Prostate gland (tissue), 2 donors: ENCODE measurements at regions not wholly inside any gene's neighbourhood (a gene's known extent, or its start where the extent isn't known, plus 50 kb on each side); places are given as distances from the start of the nearest gene placed in this dataset.

Source experiments
- DNase-seq: peaks from one replicate; pipeline ENCODE4 v3.0.0-alpha.2; 2019; ENCODE audit warnings: low spot score
- H3K27ac ChIP-seq, 2 donors: fragments of 200-600 bp; sonication (generic); 2 replicates each; pipeline ENCODE4 v1.5.1; 2017 to 2019
- H3K27me3 ChIP-seq: fragments of 200-600 bp; sonication (generic); replicated peaks from 2 replicates; pipeline ENCODE4 v1.5.1; 2019; ENCODE audit not compliant: insufficient read depth
- H3K36me3 ChIP-seq, 2 donors: fragments of 200-600 bp; sonication (generic); 1 replicate in 1 of 2; 2 replicates in 1 of 2; pipeline versions ENCODE4 v1.5.1 to v1.8.1; 2017 to 2019
- H3K4me1 ChIP-seq: fragments of 200-600 bp; sonication (generic); replicated peaks from 2 replicates; pipeline ENCODE4 v1.5.1; 2019
- H3K4me3 ChIP-seq, 2 donors: fragments of 200-600 bp; sonication (generic); 2 replicates each; pipeline ENCODE4 v1.5.1; 2017 to 2019
- H3K9me3 ChIP-seq: fragments of 200-600 bp; sonication (generic); 2 replicates; pipeline ENCODE4 v1.5.1; 2017
- POLR2A ChIP-seq: fragments of 450-650 bp; IDR thresholded peaks from one replicate; pipeline ENCODE4 v1.6.1; 2016; ENCODE audit warnings: antibody characterized with exemption, mild to moderate bottlenecking
- POLR2AphosphoS5 ChIP-seq: sonication (generic); formaldehyde crosslinking; IDR thresholded peaks from one replicate; pipeline ENCODE4 v1.6.1; 2017; ENCODE audit warnings: antibody characterized with exemption
- WGBS: methylation state at CpG from one replicate; pipeline ENCODE4 v1.1.5; 2018; 5-methylcytosine and 5-hydroxymethylcytosine counted together
- intact Hi-C: fragments of 100-400 bp; cut with DNase I; formaldehyde crosslinking; loops from one replicate; pipeline ENCODE4 v1.14.2; 2022
- TF ChIP-seq, protein P1 (sequence below), 4 experiments: fragments of 200-600 bp in 2 of 4; fragments of 450-650 bp in 2 of 4; sonication (generic) in 2 of 4; IDR thresholded peaks; 1 replicate in 3 of 4; 2 replicates in 1 of 4; pipeline ENCODE4 v1.5.1; 2016 to 2019; ENCODE audit warnings: antibody characterized with exemption in 4 of 4, mild to moderate bottlenecking in 2 of 4, moderate library complexity in 2 of 4

DNA sequence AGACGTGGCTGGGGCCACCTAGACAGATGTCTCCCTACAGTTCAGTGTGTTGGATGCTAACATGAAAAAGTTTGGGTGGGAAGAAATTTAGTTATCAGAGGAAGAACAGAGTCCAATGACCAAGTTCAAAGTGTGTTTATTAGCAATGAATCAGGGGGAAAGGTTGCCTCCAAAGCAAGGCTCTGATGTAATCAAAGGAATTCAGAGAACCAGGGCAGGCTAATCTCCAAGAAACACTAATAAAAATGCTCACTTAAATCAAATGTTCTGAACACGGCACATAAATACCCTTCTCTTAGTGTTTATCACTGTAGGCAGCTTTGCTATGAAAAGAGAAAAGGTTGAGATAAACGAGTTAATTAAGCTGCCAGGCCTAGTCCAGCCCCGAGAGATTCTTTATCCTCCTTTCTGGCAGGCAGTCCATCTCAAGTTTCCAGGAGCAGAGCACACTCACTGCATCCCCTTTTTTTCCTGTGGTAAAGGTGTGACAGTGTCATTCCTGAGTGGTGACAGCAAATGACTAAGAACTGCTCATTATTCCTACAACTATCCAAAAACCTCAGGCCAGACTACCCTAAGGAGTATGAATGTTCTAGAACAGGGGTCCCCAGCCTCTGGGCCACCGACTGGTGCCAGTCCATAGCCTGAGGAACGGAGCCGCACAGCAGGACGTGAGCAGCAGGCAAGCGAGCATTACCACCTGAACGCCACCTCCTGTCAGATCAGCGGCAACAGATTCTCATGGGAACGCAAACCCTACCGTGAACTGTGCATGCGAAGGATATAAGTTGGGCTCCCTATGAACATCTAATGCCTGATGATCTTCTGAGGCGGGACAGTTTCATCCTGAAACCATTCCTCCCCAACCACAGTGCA, 66.9 kb upstream of the FHIP2A start:
- no peaks in the 10 kb centered on the region for H3K27me3 ChIP-seq
- no peaks in the 10 kb centered on the region for H3K9me3 ChIP-seq
- no peak overlapping the region for H3K27ac ChIP-seq
- H3K4me3 ChIP-seq: no peak overlapping the region
- 62% methylated on average over 15 of the region's 15 CpGs for WGBS
- H3K4me1 ChIP-seq: no peaks in the 10 kb centered on the region
- intact Hi-C loops: no loop called here
- no peaks in the 10 kb centered on the region for H3K36me3 ChIP-seq
- peak; percentile 64 for TF ChIP-seq POLR2AphosphoS5
- TF ChIP-seq POLR2A: no peak
- no peak for DNase-seq

DNA sequence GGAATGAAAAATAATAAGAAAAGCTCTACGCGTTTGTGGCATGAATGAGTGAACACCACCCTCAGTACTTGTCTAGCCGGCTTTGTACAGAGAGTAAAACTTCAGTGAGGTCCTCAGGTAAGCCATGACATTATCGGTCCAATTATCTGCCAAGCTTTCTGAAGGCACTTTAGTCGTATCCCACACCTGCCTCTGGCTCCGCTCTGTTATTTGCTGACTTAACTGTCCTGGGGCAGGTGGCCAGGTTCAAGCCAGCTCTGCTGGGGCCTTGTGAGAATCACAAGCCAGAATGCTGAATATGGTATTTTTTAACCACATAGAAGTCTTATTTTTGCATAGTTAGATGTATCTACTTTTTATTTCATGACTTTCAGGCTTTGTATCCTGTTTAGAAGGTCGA, 66.0 kb upstream of the FHIP2A start:
- H3K4me3 ChIP-seq: no peak overlapping the region
- TF ChIP-seq POLR2AphosphoS5: no peak
- TF ChIP-seq, protein P1, sequence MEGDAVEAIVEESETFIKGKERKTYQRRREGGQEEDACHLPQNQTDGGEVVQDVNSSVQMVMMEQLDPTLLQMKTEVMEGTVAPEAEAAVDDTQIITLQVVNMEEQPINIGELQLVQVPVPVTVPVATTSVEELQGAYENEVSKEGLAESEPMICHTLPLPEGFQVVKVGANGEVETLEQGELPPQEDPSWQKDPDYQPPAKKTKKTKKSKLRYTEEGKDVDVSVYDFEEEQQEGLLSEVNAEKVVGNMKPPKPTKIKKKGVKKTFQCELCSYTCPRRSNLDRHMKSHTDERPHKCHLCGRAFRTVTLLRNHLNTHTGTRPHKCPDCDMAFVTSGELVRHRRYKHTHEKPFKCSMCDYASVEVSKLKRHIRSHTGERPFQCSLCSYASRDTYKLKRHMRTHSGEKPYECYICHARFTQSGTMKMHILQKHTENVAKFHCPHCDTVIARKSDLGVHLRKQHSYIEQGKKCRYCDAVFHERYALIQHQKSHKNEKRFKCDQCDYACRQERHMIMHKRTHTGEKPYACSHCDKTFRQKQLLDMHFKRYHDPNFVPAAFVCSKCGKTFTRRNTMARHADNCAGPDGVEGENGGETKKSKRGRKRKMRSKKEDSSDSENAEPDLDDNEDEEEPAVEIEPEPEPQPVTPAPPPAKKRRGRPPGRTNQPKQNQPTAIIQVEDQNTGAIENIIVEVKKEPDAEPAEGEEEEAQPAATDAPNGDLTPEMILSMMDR (IDR thresholded peaks at IDR 0.05): no peak
- TF ChIP-seq POLR2A: no peak
- DNase-seq: no peak
- intact Hi-C loops: no loop called here
- no peaks in the 10 kb centered on the region for H3K36me3 ChIP-seq
- H3K4me1 ChIP-seq: no peaks in the 10 kb centered on the region
- no peaks in the 10 kb centered on the region for H3K9me3 ChIP-seq
- no peaks in the 10 kb centered on the region for H3K27me3 ChIP-seq
- H3K27ac ChIP-seq: no peak overlapping the region
- WGBS: 80% methylated on average over 7 of the region's 7 CpGs

DNA sequence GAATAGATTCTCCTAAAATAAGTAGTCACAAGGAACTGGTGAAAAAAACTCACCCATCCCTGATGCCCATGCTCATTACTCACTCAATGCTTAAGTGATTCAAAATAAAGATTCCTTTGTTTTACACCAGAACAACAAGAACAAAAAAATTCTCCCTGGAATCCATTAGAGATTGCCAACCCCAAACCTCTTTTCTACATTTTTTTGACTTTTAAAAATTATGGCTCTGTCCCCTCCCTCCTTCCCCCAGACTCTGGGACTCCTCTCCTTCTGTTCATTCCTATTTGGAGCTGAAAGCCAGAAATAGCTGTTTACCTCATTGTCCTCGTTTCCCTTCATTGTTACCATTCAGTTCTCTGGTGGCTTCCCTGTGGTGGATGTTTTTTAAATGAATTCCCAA, 63.2 kb upstream of the FHIP2A start:
- H3K9me3 ChIP-seq: no peaks in the 10 kb centered on the region
- no peak overlapping the region for H3K27ac ChIP-seq
- H3K27me3 ChIP-seq: no peaks in the 10 kb centered on the region
- intact Hi-C loops: no loop called here
- TF ChIP-seq POLR2A: no peak
- no peak for TF ChIP-seq POLR2AphosphoS5
- WGBS: 62% methylated on average over 1 of the region's 1 CpG
- no peaks in the 10 kb centered on the region for H3K4me1 ChIP-seq
- H3K36me3 ChIP-seq: no peaks in the 10 kb centered on the region
- DNase-seq: no peak
- H3K4me3 ChIP-seq: no peak overlapping the region

DNA sequence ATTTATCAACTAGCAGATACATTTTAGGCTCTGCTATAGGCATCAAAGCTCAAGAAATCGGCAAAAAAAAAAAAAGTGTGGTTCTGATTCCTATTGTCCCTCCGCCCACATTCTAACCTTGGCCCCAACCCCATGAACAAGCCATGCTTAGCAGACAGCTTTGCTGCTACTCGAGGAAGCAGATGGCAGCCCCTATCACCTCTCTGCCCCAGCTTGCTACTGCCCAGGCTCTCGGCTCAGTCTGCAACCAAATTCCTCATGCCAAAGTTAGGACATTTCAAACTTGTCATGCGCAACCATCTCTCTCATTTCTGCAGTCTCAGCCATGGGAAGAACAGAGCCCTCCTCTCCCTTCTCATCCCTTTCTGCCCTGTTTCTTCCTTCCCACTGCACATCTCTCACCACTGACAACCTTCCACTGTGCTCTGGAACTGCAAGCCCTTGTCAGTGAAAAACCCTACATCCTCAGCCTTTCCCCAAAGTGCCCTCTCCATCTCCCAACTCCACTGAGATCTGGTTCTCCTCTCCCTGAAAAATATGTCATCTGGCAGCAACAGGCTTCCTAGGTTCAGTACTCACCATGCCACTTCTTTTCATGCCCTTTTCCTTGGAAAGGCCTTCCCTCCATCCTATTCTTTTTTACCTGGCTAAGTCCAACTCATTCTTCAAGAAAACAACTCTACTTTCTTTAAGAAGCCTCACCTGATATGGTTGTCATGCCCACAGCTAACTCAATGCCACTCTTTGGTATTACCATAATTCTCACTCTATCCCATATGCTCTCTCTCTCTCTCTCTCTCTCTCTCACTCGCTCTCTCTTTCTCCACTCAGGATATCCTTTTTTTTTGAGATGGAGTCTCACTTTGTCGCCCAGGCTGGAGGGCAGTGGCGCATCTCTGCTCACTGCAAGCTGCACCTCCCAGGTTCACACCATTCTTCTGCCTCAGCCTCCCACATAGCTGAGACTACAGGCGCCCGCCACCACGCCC, 60.1 kb upstream of the FHIP2A start:
- Histone ChIP-seq H3K27ac (no peak overlapping the region), H3K4me3 (no peak overlapping the region)
- TF ChIP-seq, protein P1 (IDR thresholded peaks at IDR 0.05): no peak
- TF ChIP-seq POLR2A: no peak

DNA sequence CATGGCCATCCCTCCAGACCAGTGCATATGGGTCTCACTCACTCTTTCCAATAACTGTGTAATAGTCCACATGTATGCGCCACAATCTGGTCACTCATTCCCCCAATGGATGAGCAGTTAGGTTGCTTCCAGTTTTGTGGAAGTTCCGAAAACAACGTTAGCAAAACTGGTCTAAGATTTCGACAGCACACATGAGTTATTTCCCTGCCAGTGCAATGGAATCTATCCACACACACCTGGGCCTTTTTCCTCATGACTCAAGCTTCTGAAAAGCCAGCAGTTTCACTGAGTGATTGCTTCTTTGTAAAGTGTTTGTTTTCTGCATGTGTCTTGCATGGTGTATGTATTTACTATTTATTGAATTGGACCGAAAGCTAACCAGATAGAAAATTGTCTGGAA, 58.8 kb upstream of the FHIP2A start:
- Histone ChIP-seq H3K9me3 (no peaks in the 10 kb centered on the region), H3K36me3 (no peaks in the 10 kb centered on the region), H3K27me3 (peaks cover 5% of the 10 kb centered on the region), H3K4me1 (no peaks in the 10 kb centered on the region), H3K4me3 (no peak overlapping the region), H3K27ac (no peak overlapping the region)
- 94% methylated on average over 5 of the region's 5 CpGs for WGBS
- TF ChIP-seq POLR2A (no peak), POLR2AphosphoS5 (no peak)
- TF ChIP-seq, protein P1 (IDR thresholded peaks at IDR 0.05): no peak
- DNase-seq: no peak
- intact Hi-C loops: no loop called here

More for the DNA sequence above, 60.1 kb upstream of the FHIP2A start:
- DNase-seq: no peak
- Histone ChIP-seq H3K4me1 (no peaks in the 10 kb centered on the region), H3K27me3 (peaks cover 5% of the 10 kb centered on the region), H3K36me3 (no peaks in the 10 kb centered on the region), H3K9me3 (no peaks in the 10 kb centered on the region)
- intact Hi-C loops: no loop called here
- 94% methylated on average over 11 of the region's 11 CpGs for WGBS
